Small intestine (tissue), 7 donors: ENCODE measurements at regions not wholly inside any gene's neighbourhood (a gene's known extent, or its start where the extent isn't known, plus 50 kb on each side); places are given as distances from the start of the nearest gene placed in this dataset.

Source experiments
- DNase-seq, 2 donors: peaks; one replicate each; pipeline versions ENCODE4 v3.0.0 to v3.0.0-alpha.2; 2013
- FAIRE-seq: peaks from 2 replicates; lab custom pipeline; 2012; peaks lifted over from hg19 to GRCh38; lab: Jason Lieb, UNC
- H3K27ac ChIP-seq, 3 donors: one replicate each; pipeline ENCODE4 v1.5.1; 2013; ENCODE audit warnings: low read length in 2 of 3, mild to moderate bottlenecking in 2 of 3, control low read depth in 1 of 3, inconsistent platforms in 1 of 3, low read depth in 1 of 3, moderate library complexity in 1 of 3
- H3K27me3 ChIP-seq, 3 donors: one replicate each; pipeline ENCODE4 v1.6.1; 2013; ENCODE audit warnings: low read length in 3 of 3, inconsistent platforms in 1 of 3; ENCODE audit not compliant: control insufficient read depth in 3 of 3, insufficient read depth in 3 of 3
- H3K36me3 ChIP-seq, 3 donors: one replicate each; pipeline ENCODE4 v1.6.1; 2013; ENCODE audit warnings: low read length in 3 of 3, inconsistent platforms in 1 of 3, low read depth in 1 of 3, mild to moderate bottlenecking in 1 of 3, moderate library complexity in 1 of 3; ENCODE audit not compliant: control insufficient read depth in 3 of 3, insufficient read depth in 2 of 3
- H3K4me1 ChIP-seq, 3 donors: one replicate each; pipeline ENCODE4 v1.6.1; 2013; ENCODE audit warnings: low read length in 2 of 3, inconsistent platforms in 1 of 3, low read depth in 1 of 3, mild to moderate bottlenecking in 1 of 3, moderate library complexity in 1 of 3; ENCODE audit not compliant: control insufficient read depth in 3 of 3, insufficient read depth in 2 of 3
- H3K4me3 ChIP-seq, 3 donors: one replicate each; pipeline ENCODE4 v1.5.1; 2013; ENCODE audit warnings: low read length in 3 of 3, control low read depth in 1 of 3, inconsistent platforms in 1 of 3, low read depth in 1 of 3, mild to moderate bottlenecking in 1 of 3, moderate library complexity in 1 of 3
- H3K9me3 ChIP-seq, 2 donors: one replicate each; pipeline ENCODE4 v1.6.1; 2013; ENCODE audit warnings: low read depth in 1 of 2, low read length in 1 of 2; ENCODE audit not compliant: control insufficient read depth in 2 of 2, insufficient read depth in 1 of 2
- WGBS, 3 donors: extraction: QIAGEN DNeasy Blood & Tissue Kit; methylation state at CpG; one replicate each; pipeline ENCODE4 v1.1.7; 2013; 5-methylcytosine and 5-hydroxymethylcytosine counted together
- donor health status: healthy with polysubstance abuse.
- donor health status: control.
- donor health status: control.
- donor health status: Bipolar disorder and iron deficiency.
- donor health status: healthy.

GRCh38 chr14:61620130-61620946 lies 75.0 kb upstream of the HIF1A start:
- H3K27me3 ChIP-seq = no peaks in the 10 kb centered on the region
- no peaks in the 10 kb centered on the region for H3K36me3 ChIP-seq
- 72 to 76% (median 74%) methylated on average over 6 of the region's 6 CpGs for WGBS, 3 donors
- H3K27ac ChIP-seq = peak overlapping the region in 1 of 3 donors; percentile 28
- FAIRE-seq (no peak), DNase-seq (no peak)
- peaks cover 0 to 3% (median 0%) of the 10 kb centered on the region in 3 donors for H3K4me1 ChIP-seq
- H3K4me3 ChIP-seq = no peak overlapping the region
- H3K9me3 ChIP-seq = no peaks in the 10 kb centered on the region

GRCh38 chr14:61621444-61621843 lies 73.9 kb upstream of the HIF1A start:
- H3K36me3 ChIP-seq = no peaks in the 10 kb centered on the region
- H3K4me1 ChIP-seq = peaks cover 0 to 3% (median 0%) of the 10 kb centered on the region in 3 donors
- 79 to 87% (median 83%) methylated on average over 7 of the region's 7 CpGs for WGBS, 3 donors
- no peaks in the 10 kb centered on the region for H3K9me3 ChIP-seq
- H3K27ac ChIP-seq = no peak overlapping the region
- no peak overlapping the region for H3K4me3 ChIP-seq
- FAIRE-seq = no peak
- no peak for DNase-seq
- H3K27me3 ChIP-seq = no peaks in the 10 kb centered on the region

- Histone ChIP-seq H3K9me3 (no peaks in the 10 kb centered on the region), H3K36me3 (no peaks in the 10 kb centered on the region), H3K4me3 (no peak overlapping the region), H3K27ac (no peak overlapping the region), H3K27me3 (no peaks in the 10 kb centered on the region), H3K4me1 (peaks cover 0 to 3% (median 0%) of the 10 kb centered on the region in 3 donors)
- FAIRE-seq (no peak), DNase-seq (no peak)
Observed at GRCh38 chr14:61622051-61622450, 73.3 kb upstream of the HIF1A start.

GRCh38 chr14:61623927-61624326 lies 71.4 kb upstream of the HIF1A start:
- Histone ChIP-seq H3K4me3 (no peak overlapping the region), H3K36me3 (no peaks in the 10 kb centered on the region), H3K4me1 (no peaks in the 10 kb centered on the region), H3K9me3 (no peaks in the 10 kb centered on the region), H3K27ac (no peak overlapping the region), H3K27me3 (no peaks in the 10 kb centered on the region)
- FAIRE-seq (no peak), DNase-seq (no peak)
- WGBS, 3 donors = 91 to 98% (median 94%) methylated on average over 3 of the region's 3 CpGs

- Histone ChIP-seq H3K9me3 (no peaks in the 10 kb centered on the region), H3K27me3 (no peaks in the 10 kb centered on the region), H3K27ac (no peak overlapping the region), H3K4me3 (no peak overlapping the region), H3K36me3 (no peaks in the 10 kb centered on the region), H3K4me1 (no peaks in the 10 kb centered on the region)
- no peak for FAIRE-seq
- no peak for DNase-seq
- 92 to 96% (median 96%) methylated on average over 1 of the region's 1 CpG for WGBS, 3 donors
Observed at GRCh38 chr14:61625165-61625564, 70.1 kb upstream of the HIF1A start.

GRCh38 chr14:61627612-61628011 lies 67.7 kb upstream of the HIF1A start:
- Histone ChIP-seq H3K27ac (no peak overlapping the region), H3K4me1 (no peaks in the 10 kb centered on the region), H3K36me3 (no peaks in the 10 kb centered on the region), H3K9me3 (no peaks in the 10 kb centered on the region), H3K4me3 (no peak overlapping the region), H3K27me3 (no peaks in the 10 kb centered on the region)
- no peak for DNase-seq
- FAIRE-seq = no peak
- WGBS, 3 donors = 96 to 99% (median 96%) methylated on average over 2 of the region's 2 CpGs

GRCh38 chr14:61628016-61628725 lies 67.1 kb upstream of the HIF1A start:
- Histone ChIP-seq H3K9me3 (no peaks in the 10 kb centered on the region), H3K4me3 (no peak overlapping the region), H3K27me3 (no peaks in the 10 kb centered on the region), H3K27ac (no peak overlapping the region), H3K36me3 (no peaks in the 10 kb centered on the region), H3K4me1 (no peaks in the 10 kb centered on the region)
- FAIRE-seq (no peak), DNase-seq (no peak)
- 94 to 96% (median 95%) methylated on average over 3 of the region's 3 CpGs for WGBS, 3 donors

- no peaks in the 10 kb centered on the region for H3K9me3 ChIP-seq
- H3K4me3 ChIP-seq = no peak overlapping the region
- no peaks in the 10 kb centered on the region for H3K36me3 ChIP-seq
Observed at GRCh38 chr14:61630399-61631044, 64.8 kb upstream of the HIF1A start.

More at GRCh38 chr14:61630399-61631044, 64.8 kb upstream of the HIF1A start:
- FAIRE-seq (no peak), DNase-seq (no peak)
- WGBS, 3 donors = 72 to 93% (median 83%) methylated on average over 4 of the region's 4 CpGs
- Histone ChIP-seq H3K4me1 (no peaks in the 10 kb centered on the region), H3K27me3 (no peaks in the 10 kb centered on the region), H3K27ac (no peak overlapping the region)
